Pulmonary artery endothelial cell (primary cell): ENCODE measurements at regions not wholly inside any gene's neighbourhood (a gene's known extent, or its start where the extent isn't known, plus 50 kb on each side); places are given as distances from the start of the nearest gene placed in this dataset.

Experiments
- DNase-seq: peaks from one replicate; pipeline ENCODE4 v3.0.0-alpha.2; 2011; ENCODE audit warnings: low read depth, low spot score

- DNase-seq, result no peak
These were observed 459.3 kb downstream of the ADGRL2 start for GRCh38 chr1:82260051-82260450.

DNA sequence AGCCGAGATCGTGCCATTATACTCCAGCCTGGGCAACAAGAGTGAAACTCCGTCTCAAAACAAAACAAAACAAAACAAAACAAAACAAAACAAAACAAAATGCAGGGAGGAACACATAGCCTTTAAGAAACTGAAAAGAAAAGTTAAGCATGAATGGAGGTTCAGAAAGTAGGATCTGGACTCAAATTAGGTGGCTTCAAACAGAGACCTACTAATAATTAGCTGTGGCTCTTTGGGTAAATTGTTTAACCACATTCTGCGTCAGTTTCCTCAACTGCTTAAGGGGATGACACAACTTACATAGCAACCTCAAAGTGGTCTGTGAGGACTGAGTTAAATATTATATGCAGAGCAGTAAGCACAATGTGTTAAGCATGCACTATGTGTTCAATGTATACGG, 458.2 kb downstream of the ADGRL2 start:
- no peak for DNase-seq

- no peak for DNase-seq
These were observed 445.3 kb downstream of the ADGRL2 start for GRCh38 chr1:82246050-82246449.

DNA sequence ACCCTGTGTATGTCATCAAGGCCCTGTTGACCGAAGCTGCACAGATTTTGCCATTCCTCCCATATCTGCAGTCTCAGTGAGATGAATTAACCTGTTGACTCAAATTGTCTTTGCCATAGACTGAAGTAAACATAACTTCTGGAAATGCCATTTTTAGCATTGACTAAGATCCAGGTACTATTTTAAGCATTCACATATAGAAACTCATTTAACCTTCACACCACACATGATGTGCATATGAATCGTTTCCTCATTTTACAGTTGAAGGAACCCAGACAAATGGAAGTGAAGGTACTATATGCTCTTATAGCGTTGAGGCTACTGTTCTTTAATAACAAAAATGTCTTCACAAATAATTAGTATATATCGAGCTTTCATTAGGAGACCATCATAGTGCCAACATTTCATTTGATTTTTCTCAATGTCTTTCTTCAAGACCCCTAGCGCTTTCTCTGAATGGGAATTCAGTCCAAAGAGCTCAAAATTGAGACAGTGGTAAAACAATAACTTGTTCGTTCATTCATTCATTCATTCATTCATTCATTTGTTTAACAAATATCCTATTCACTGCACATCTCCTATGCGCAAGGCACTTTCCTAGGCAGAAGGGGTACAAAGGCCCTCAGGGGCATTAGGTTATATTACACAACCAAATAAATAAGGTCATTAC, 444.7 kb downstream of the ADGRL2 start:
- no peak for DNase-seq

- no peak for DNase-seq
These were observed 439.8 kb downstream of the ADGRL2 start for GRCh38 chr1:82240571-82240970.

GRCh38 chr1:82230667-82231066, 429.9 kb downstream of the ADGRL2 start:
- DNase-seq, result no peak

GRCh38 chr1:82227306-82228095, 426.8 kb downstream of the ADGRL2 start:
- DNase-seq, result no peak

DNA sequence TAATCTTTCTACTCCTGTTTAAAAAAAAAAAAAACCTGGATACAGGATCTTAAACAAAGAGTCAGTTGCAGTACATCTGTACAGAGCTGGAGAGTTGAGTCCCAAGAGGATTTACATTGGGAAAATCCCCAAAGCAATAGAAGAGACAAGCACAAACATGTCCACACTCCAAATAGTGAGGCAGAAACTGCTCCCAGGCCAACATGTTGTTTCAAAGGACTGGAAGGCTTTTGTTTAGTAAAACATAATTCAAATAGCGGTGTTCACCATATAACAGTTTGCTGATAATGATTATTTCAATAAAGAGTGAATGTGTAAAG, 425.4 kb downstream of the ADGRL2 start:
- no peak for DNase-seq

DNA sequence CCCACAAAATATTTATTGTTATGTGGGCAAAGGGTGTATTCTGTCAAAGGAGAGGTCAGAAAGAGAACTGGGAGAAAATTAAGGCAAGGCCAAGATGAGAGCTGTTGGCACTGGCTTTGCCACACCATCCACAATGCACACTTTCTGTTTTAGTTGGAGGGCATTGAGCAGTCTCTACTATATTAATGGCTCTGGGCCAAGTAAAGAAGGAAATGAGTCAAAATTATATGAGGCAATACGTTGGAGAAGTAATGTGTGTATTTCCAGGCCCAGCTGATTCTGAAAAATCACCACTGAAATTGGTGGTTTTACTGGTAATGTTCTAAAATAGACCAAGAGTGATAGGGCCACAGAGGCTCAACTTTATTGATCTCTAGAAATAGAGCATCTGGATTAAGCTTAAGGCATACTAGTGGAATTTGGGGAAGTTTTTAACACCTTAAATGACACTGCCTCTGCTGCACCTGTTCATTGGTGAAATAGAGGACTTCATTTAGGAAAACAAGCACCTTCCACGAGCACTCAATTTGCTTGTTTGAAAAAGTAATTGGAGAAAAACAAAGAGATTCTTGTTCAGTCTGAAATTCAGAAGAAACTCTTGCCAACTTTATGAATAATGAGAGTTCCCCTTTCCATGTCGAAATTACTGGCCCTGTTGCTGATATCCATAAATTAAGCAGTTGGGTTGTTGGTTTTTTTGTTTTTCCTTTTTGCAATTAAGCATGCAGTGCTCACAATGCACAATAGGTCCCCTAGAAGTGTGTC, 424.9 kb downstream of the ADGRL2 start:
- no peak for DNase-seq

GRCh38 chr1:82223091-82223490, 422.4 kb downstream of the ADGRL2 start:
- no peak for DNase-seq

GRCh38 chr1:82221721-82222120, 421.0 kb downstream of the ADGRL2 start:
- no peak for DNase-seq

DNA sequence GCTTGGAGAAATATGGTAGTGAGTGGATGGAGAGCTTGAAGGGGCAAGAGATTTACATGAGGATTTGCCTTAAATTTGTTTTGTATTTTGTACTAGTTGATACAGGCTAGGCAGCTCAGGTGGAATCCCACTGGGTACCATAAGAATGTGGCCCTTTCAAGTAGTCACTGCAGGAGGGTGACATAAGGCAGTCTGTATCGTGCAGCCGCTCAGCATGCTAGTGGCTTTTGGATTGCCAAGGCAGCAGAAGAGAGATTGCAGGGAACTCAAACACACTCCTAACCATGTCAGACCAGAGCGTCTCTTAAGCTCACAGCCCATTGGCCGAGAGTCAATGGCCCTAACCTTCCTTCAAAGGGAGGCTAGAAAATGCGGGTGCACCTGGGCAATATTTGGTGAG, 420.0 kb downstream of the ADGRL2 start:
- DNase-seq, result no peak

- DNase-seq, result no peak
These were observed 419.1 kb downstream of the ADGRL2 start for GRCh38 chr1:82219841-82220240.

- DNase-seq, result no peak
These were observed 418.1 kb downstream of the ADGRL2 start for GRCh38 chr1:82218846-82219245.

- no peak for DNase-seq
These were observed 415.1 kb downstream of the ADGRL2 start for GRCh38 chr1:82215853-82216175.

GRCh38 chr1:82215056-82215852, 414.5 kb downstream of the ADGRL2 start:
- no peak for DNase-seq

GRCh38 chr1:82214606-82215005, 413.9 kb downstream of the ADGRL2 start:
- no peak for DNase-seq

DNA sequence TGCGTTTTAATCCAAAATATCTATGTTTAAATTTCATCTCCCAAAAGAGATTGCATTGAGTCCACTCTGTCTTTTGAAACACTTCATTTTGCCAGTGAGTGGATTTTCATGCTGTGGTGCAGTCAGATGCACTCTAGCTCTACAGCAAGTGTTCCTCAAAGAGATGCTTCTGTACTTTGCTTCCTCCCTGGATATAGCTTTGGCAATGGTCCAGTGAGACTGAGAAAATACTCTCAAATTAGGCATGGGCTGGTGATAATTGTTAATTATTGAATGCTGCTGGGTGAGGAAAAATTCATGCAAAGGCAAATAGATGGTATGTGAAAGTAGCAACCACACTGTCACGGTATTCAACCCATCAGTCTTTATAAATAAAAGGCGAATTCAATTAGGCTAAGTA, 396.9 kb downstream of the ADGRL2 start:
- DNase-seq, result no peak

GRCh38 chr1:82195245-82195644, 394.5 kb downstream of the ADGRL2 start:
- no peak for DNase-seq

DNA sequence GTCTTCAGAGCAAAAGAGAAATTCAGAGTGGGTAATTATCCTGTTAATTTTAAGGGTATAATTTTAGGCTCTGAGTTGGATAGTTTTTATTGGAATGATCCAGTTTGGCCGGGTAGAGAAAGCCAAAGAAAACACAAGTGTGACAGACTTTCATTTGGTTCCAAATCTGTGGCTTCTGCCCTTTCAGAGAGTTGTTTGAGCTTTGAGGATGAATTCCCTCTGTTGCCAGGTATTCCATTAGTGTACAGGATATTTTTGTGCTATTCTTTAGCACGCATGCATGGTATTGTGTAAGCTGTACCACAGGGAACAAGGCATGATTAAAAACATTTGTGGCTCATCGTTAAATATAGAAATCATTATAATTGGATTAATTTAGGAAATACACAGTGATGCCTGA, 384.4 kb downstream of the ADGRL2 start:
- DNase-seq, result no peak

GRCh38 chr1:82181846-82182245, 381.1 kb downstream of the ADGRL2 start:
- DNase-seq, result no peak

GRCh38 chr1:82179131-82179530, 378.4 kb downstream of the ADGRL2 start:
- no peak for DNase-seq
